ENCODE measurements at regions not wholly inside any gene's neighbourhood (a gene's known extent, or its start where the extent isn't known, plus 50 kb on each side); places are given as distances from the start of the nearest gene placed in this dataset.

DNA sequence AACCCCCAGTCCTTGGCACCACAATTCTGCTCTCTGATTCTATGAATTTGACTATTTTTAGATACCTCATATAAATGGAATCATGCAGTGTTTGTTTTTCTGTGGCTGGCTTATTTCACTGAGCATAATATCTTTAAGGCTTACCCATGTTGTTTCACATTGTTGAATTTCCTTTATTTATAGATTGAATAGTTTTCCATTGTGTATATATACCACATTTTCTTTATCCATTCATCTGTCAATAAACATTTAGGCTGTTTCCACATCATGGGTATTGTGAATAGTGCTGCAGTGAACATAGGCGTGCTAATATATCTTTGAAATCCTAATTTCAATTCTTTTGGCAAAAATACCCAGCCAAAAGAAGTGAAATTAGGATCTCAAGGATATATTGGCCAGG is 126.7 kb upstream of the SLC38A2 start:
- Histone ChIP-seq H2AFZ (ENCODE audit: low read length) (no peak overlapping the region), H3K4me3 (replicated peaks in 1 of 4; ENCODE audit: control extremely low read depth in 1 of 4, insufficient read depth in 1 of 4, low read depth in 3 of 4, low read length in 4 of 4) (no peak overlapping the region), H3K36me3 (ENCODE audit: control insufficient read depth, insufficient read depth, low read length) (no peaks in the 10 kb centered on the region), H3K4me1 (ENCODE audit: control insufficient read depth, extremely low read depth, insufficient read depth, low read length) (peaks cover 6% of the 10 kb centered on the region), H3K27me3 (ENCODE audit: control insufficient read depth, insufficient read depth, low read length) (no peaks in the 10 kb centered on the region), H4K20me1 (ENCODE audit: control insufficient read depth, extremely low read depth, insufficient read depth, low read length) (no peaks in the 10 kb centered on the region), H3K79me2 (ENCODE audit: control insufficient read depth, insufficient read depth, low read length) (no peaks in the 10 kb centered on the region), H3K4me2 (ENCODE audit: extremely low read depth, insufficient read depth, low read length) (no peak overlapping the region), H3K9ac (ENCODE audit: insufficient read depth, low read length) (no peak overlapping the region), H3K27ac (ENCODE audit: insufficient read depth, low read length) (no peak overlapping the region), H3K9me3 (ENCODE audit: control insufficient read depth, insufficient read depth, low read depth, low read length) (no peaks in the 10 kb centered on the region)
- DNase-seq (ENCODE audit: low read depth in 2 of 2), result peak in 1 of 2 donors; percentile 32
- TF ChIP-seq, protein P1, sequence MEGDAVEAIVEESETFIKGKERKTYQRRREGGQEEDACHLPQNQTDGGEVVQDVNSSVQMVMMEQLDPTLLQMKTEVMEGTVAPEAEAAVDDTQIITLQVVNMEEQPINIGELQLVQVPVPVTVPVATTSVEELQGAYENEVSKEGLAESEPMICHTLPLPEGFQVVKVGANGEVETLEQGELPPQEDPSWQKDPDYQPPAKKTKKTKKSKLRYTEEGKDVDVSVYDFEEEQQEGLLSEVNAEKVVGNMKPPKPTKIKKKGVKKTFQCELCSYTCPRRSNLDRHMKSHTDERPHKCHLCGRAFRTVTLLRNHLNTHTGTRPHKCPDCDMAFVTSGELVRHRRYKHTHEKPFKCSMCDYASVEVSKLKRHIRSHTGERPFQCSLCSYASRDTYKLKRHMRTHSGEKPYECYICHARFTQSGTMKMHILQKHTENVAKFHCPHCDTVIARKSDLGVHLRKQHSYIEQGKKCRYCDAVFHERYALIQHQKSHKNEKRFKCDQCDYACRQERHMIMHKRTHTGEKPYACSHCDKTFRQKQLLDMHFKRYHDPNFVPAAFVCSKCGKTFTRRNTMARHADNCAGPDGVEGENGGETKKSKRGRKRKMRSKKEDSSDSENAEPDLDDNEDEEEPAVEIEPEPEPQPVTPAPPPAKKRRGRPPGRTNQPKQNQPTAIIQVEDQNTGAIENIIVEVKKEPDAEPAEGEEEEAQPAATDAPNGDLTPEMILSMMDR (conservative IDR thresholded peaks at IDR 0.05 in 1 of 2, IDR thresholded peaks at IDR 0.05 in 1 of 2; ENCODE audit: low read depth in 1 of 2, low read length in 2 of 2), result no peak
- no peak for TF ChIP-seq EZH2 (IDR thresholded peaks at IDR 0.05; ENCODE audit: low read length, missing control alignments)

DNA sequence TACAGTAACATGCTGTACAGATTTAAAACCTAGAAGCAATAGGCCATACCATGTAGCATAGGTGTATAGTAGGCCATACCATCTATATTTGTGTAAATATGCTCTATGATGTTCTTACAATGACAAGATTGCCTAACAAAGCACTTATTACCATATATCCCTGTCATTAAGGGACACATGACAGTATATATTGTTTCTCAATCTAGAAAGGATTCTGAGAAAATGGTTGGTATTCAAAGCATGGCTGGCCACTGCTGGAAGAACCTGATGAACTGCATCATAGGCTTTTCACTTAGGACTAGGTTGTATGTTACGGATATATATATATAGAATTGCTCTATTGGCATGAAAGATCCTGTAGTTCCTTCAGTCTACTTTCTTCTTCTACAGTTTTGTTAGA is 125.2 kb upstream of the SLC38A2 start:
- H3K27ac ChIP-seq (ENCODE audit: insufficient read depth, low read length), result no peak overlapping the region
- peaks cover 20% of the 10 kb centered on the region for H3K4me1 ChIP-seq (ENCODE audit: control insufficient read depth, extremely low read depth, insufficient read depth, low read length)
- no peaks in the 10 kb centered on the region for H3K9me3 ChIP-seq (ENCODE audit: control insufficient read depth, insufficient read depth, low read depth, low read length)
- H3K27me3 ChIP-seq (ENCODE audit: control insufficient read depth, insufficient read depth, low read length), result no peaks in the 10 kb centered on the region
- H3K79me2 ChIP-seq (ENCODE audit: control insufficient read depth, insufficient read depth, low read length), result no peaks in the 10 kb centered on the region
- no peaks in the 10 kb centered on the region for H4K20me1 ChIP-seq (ENCODE audit: control insufficient read depth, extremely low read depth, insufficient read depth, low read length)
- H2AFZ ChIP-seq (ENCODE audit: low read length), result no peak overlapping the region
- H3K36me3 ChIP-seq (ENCODE audit: control insufficient read depth, insufficient read depth, low read length), result no peaks in the 10 kb centered on the region
- no peak for TF ChIP-seq EZH2 (IDR thresholded peaks at IDR 0.05; ENCODE audit: low read length, missing control alignments)
- TF ChIP-seq, protein P1 (conservative IDR thresholded peaks at IDR 0.05 in 1 of 2, IDR thresholded peaks at IDR 0.05 in 1 of 2; ENCODE audit: low read depth in 1 of 2, low read length in 2 of 2), result no peak
- H3K4me2 ChIP-seq (ENCODE audit: extremely low read depth, insufficient read depth, low read length), result no peak overlapping the region
- H3K4me3 ChIP-seq (replicated peaks in 1 of 4; ENCODE audit: control extremely low read depth in 1 of 4, insufficient read depth in 1 of 4, low read depth in 3 of 4, low read length in 4 of 4), result no peak overlapping the region
- no peak for DNase-seq (ENCODE audit: low read depth in 2 of 2)
- H3K9ac ChIP-seq (ENCODE audit: insufficient read depth, low read length), result no peak overlapping the region

DNA sequence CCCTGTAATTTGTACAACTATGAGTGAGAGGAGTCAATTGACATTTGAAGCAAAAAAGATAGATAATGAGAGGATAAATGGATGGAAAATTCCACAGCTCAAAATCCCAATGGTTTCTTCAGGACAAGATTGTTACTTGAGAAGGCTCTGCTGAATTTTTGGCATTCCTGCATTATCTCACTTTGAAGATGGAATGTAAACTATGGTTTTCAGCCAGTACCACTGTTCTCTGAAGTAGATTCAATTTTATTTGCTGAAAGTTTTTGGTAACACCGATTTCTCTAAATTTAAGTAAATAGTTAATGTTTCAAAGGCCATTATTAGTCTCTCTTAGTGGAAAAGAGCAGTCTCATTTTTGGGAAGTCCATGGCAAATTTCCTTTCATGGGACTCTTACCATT is 121.9 kb upstream of the SLC38A2 start:
- TF ChIP-seq EZH2 (IDR thresholded peaks at IDR 0.05; ENCODE audit: low read length, missing control alignments), result no peak
- TF ChIP-seq, protein P1 (conservative IDR thresholded peaks at IDR 0.05 in 1 of 2, IDR thresholded peaks at IDR 0.05 in 1 of 2; ENCODE audit: low read depth in 1 of 2, low read length in 2 of 2), result no peak
- Histone ChIP-seq H3K4me2 (ENCODE audit: extremely low read depth, insufficient read depth, low read length) (peak overlapping the region; percentile 89), H3K4me3 (replicated peaks in 1 of 4; ENCODE audit: control extremely low read depth in 1 of 4, insufficient read depth in 1 of 4, low read depth in 3 of 4, low read length in 4 of 4) (peak overlapping the region in 1 of 4 experiments; percentile 22), H3K27me3 (ENCODE audit: control insufficient read depth, insufficient read depth, low read length) (no peaks in the 10 kb centered on the region), H3K79me2 (ENCODE audit: control insufficient read depth, insufficient read depth, low read length) (peaks cover 3% of the 10 kb centered on the region), H3K9me3 (ENCODE audit: control insufficient read depth, insufficient read depth, low read depth, low read length) (no peaks in the 10 kb centered on the region), H3K36me3 (ENCODE audit: control insufficient read depth, insufficient read depth, low read length) (no peaks in the 10 kb centered on the region), H3K27ac (ENCODE audit: insufficient read depth, low read length) (peak overlapping the region; percentile 72), H3K4me1 (ENCODE audit: control insufficient read depth, extremely low read depth, insufficient read depth, low read length) (peaks cover 36% of the 10 kb centered on the region), H4K20me1 (ENCODE audit: control insufficient read depth, extremely low read depth, insufficient read depth, low read length) (no peaks in the 10 kb centered on the region), H3K9ac (ENCODE audit: insufficient read depth, low read length) (peak overlapping the region; percentile 30), H2AFZ (ENCODE audit: low read length) (no peak overlapping the region)
- DNase-seq (ENCODE audit: low read depth in 2 of 2), result peak; percentile 74 to 92
